ENCODE measurements at regions not wholly inside any gene's neighbourhood (a gene's known extent, or its start where the extent isn't known, plus 50 kb on each side); places are given as distances from the start of the nearest gene placed in this dataset.

DNA sequence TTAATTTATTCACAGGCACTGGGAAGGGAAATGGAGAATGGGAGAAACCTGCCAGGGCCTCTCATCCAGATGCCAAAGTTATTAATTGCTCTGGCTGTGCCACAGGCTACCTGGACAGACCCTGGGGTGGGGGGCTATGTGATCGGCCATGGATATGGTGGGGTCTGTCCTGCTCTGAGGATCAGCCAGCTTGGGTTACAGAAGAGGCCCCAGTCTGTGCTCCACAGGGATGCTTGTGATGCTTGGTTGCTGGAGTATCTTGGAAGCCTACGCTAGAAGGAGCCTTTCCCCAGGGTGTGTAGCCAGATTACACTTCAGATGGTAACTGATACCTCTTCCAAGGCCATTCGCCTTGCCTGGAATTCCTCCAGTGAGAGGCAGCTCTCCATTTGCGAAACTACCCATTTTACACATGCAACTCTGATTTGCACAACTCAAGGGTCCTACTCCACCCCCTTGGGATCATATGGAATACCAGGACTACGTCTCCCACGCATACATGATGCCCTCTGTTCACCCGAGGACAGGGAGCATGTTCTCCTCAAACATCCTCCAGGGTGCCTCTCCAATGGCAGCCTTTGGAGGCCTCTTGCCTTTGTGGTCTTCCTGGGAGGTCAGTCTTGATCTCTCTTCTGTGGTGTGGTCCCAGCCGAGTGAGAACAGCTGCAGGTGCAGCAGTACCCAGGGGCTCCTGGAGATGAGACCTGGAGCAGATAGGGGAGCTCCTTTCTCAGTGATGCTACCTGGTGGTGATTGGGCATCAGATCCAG is 186.6 kb upstream of the TSHZ3 start:
- TF ChIP-seq, protein P1, sequence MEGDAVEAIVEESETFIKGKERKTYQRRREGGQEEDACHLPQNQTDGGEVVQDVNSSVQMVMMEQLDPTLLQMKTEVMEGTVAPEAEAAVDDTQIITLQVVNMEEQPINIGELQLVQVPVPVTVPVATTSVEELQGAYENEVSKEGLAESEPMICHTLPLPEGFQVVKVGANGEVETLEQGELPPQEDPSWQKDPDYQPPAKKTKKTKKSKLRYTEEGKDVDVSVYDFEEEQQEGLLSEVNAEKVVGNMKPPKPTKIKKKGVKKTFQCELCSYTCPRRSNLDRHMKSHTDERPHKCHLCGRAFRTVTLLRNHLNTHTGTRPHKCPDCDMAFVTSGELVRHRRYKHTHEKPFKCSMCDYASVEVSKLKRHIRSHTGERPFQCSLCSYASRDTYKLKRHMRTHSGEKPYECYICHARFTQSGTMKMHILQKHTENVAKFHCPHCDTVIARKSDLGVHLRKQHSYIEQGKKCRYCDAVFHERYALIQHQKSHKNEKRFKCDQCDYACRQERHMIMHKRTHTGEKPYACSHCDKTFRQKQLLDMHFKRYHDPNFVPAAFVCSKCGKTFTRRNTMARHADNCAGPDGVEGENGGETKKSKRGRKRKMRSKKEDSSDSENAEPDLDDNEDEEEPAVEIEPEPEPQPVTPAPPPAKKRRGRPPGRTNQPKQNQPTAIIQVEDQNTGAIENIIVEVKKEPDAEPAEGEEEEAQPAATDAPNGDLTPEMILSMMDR (conservative IDR thresholded peaks at IDR 0.05): no peak
- no peak for TF ChIP-seq ZFX (IDR thresholded peaks at IDR 0.05)

Data from C4-2B (cell line).